ENCODE measurements at regions not wholly inside any gene's neighbourhood (a gene's known extent, or its start where the extent isn't known, plus 50 kb on each side); places are given as distances from the start of the nearest gene placed in this dataset.

GRCh38 chr13:90800082-90800746 is 547.3 kb upstream of the MIR17HG start:
- WGBS, 3 donors: 24 to 36% (median 27%) methylated on average over 3 of the region's 3 CpGs
- DNase-seq: no peak
- Histone ChIP-seq H3K4me1 (ENCODE audit: control insufficient read depth in 3 of 3, insufficient read depth in 2 of 3, low read depth in 1 of 3, low read length in 2 of 3) (no peaks in the 10 kb centered on the region), H3K27me3 (ENCODE audit: control insufficient read depth in 3 of 3, insufficient read depth in 3 of 3, low read length in 3 of 3) (no peaks in the 10 kb centered on the region), H3K27ac (ENCODE audit: low read depth in 1 of 3, low read length in 2 of 3) (no peak overlapping the region), H3K4me3 (ENCODE audit: low read depth in 1 of 3, low read length in 3 of 3) (no peak overlapping the region), H3K9me3 (ENCODE audit: control insufficient read depth in 2 of 2, insufficient read depth in 1 of 2, low read depth in 1 of 2, low read length in 1 of 2) (no peaks in the 10 kb centered on the region), H3K36me3 (ENCODE audit: control insufficient read depth in 3 of 3, insufficient read depth in 2 of 3, low read depth in 1 of 3, low read length in 3 of 3) (no peaks in the 10 kb centered on the region)
- no peak for FAIRE-seq

GRCh38 chr13:90801621-90802020 is 545.9 kb upstream of the MIR17HG start:
- 65 to 75% (median 67%) methylated on average over 7 of the region's 7 CpGs for WGBS, 3 donors
- no peak overlapping the region for H3K4me3 ChIP-seq (ENCODE audit: low read depth in 1 of 3, low read length in 3 of 3)
- H3K36me3 ChIP-seq (ENCODE audit: control insufficient read depth in 3 of 3, insufficient read depth in 2 of 3, low read depth in 1 of 3, low read length in 3 of 3): no peaks in the 10 kb centered on the region
- H3K4me1 ChIP-seq (ENCODE audit: control insufficient read depth in 3 of 3, insufficient read depth in 2 of 3, low read depth in 1 of 3, low read length in 2 of 3): no peaks in the 10 kb centered on the region
- H3K27me3 ChIP-seq (ENCODE audit: control insufficient read depth in 3 of 3, insufficient read depth in 3 of 3, low read length in 3 of 3): no peaks in the 10 kb centered on the region
- DNase-seq (no peak), FAIRE-seq (no peak)
- H3K9me3 ChIP-seq (ENCODE audit: control insufficient read depth in 2 of 2, insufficient read depth in 1 of 2, low read depth in 1 of 2, low read length in 1 of 2): no peaks in the 10 kb centered on the region
- H3K27ac ChIP-seq (ENCODE audit: low read depth in 1 of 3, low read length in 2 of 3): no peak overlapping the region

GRCh38 chr13:90803210-90803609 is 544.3 kb upstream of the MIR17HG start:
- Histone ChIP-seq H3K36me3 (ENCODE audit: control insufficient read depth in 3 of 3, insufficient read depth in 2 of 3, low read depth in 1 of 3, low read length in 3 of 3) (no peaks in the 10 kb centered on the region), H3K4me1 (ENCODE audit: control insufficient read depth in 3 of 3, insufficient read depth in 2 of 3, low read depth in 1 of 3, low read length in 2 of 3) (no peaks in the 10 kb centered on the region), H3K27me3 (ENCODE audit: control insufficient read depth in 3 of 3, insufficient read depth in 3 of 3, low read length in 3 of 3) (no peaks in the 10 kb centered on the region), H3K9me3 (ENCODE audit: control insufficient read depth in 2 of 2, insufficient read depth in 1 of 2, low read depth in 1 of 2, low read length in 1 of 2) (no peaks in the 10 kb centered on the region), H3K27ac (ENCODE audit: low read depth in 1 of 3, low read length in 2 of 3) (no peak overlapping the region), H3K4me3 (ENCODE audit: low read depth in 1 of 3, low read length in 3 of 3) (no peak overlapping the region)
- 42 to 55% (median 51%) methylated on average over 2 of the region's 2 CpGs for WGBS, 3 donors
- DNase-seq: no peak
- no peak for FAIRE-seq

- no peak for FAIRE-seq
- Histone ChIP-seq H3K27ac (ENCODE audit: low read depth in 1 of 3, low read length in 2 of 3) (no peak overlapping the region), H3K27me3 (ENCODE audit: control insufficient read depth in 3 of 3, insufficient read depth in 3 of 3, low read length in 3 of 3) (no peaks in the 10 kb centered on the region), H3K4me3 (ENCODE audit: low read depth in 1 of 3, low read length in 3 of 3) (no peak overlapping the region), H3K4me1 (ENCODE audit: control insufficient read depth in 3 of 3, insufficient read depth in 2 of 3, low read depth in 1 of 3, low read length in 2 of 3) (no peaks in the 10 kb centered on the region), H3K36me3 (ENCODE audit: control insufficient read depth in 3 of 3, insufficient read depth in 2 of 3, low read depth in 1 of 3, low read length in 3 of 3) (no peaks in the 10 kb centered on the region), H3K9me3 (ENCODE audit: control insufficient read depth in 2 of 2, insufficient read depth in 1 of 2, low read depth in 1 of 2, low read length in 1 of 2) (no peaks in the 10 kb centered on the region)
- 88 to 93% (median 90%) methylated on average over 1 of the region's 1 CpG for WGBS, 3 donors
- no peak for DNase-seq
Measured at GRCh38 chr13:90806016-90806615, 541.4 kb upstream of the MIR17HG start.

GRCh38 chr13:90806892-90807291 is 540.6 kb upstream of the MIR17HG start:
- no peak for DNase-seq
- H3K27me3 ChIP-seq (ENCODE audit: control insufficient read depth in 3 of 3, insufficient read depth in 3 of 3, low read length in 3 of 3): no peaks in the 10 kb centered on the region
- H3K27ac ChIP-seq (ENCODE audit: low read depth in 1 of 3, low read length in 2 of 3): no peak overlapping the region
- no peaks in the 10 kb centered on the region for H3K4me1 ChIP-seq (ENCODE audit: control insufficient read depth in 3 of 3, insufficient read depth in 2 of 3, low read depth in 1 of 3, low read length in 2 of 3)
- no peak overlapping the region for H3K4me3 ChIP-seq (ENCODE audit: low read depth in 1 of 3, low read length in 3 of 3)
- H3K9me3 ChIP-seq (ENCODE audit: control insufficient read depth in 2 of 2, insufficient read depth in 1 of 2, low read depth in 1 of 2, low read length in 1 of 2): no peaks in the 10 kb centered on the region
- 59 to 70% (median 66%) methylated on average over 2 of the region's 2 CpGs for WGBS, 3 donors
- no peaks in the 10 kb centered on the region for H3K36me3 ChIP-seq (ENCODE audit: control insufficient read depth in 3 of 3, insufficient read depth in 2 of 3, low read depth in 1 of 3, low read length in 3 of 3)
- no peak for FAIRE-seq

DNA sequence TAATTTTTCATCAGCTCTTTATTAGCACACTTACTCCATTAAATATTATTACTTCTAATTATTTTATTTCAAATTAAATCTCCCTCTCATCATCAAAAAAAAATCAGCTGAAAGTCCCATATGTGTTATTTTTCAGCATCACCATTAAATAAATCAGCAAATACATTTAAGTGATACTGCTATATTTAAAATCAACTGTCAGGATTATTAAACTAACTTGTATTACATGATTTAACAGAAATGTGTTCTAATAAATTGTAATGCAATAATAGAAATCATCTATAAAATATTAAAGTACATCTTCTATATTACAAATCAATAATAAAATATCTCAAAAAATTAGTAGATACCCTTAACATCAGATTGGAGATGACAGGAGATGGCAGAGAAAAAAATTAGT is 538.6 kb upstream of the MIR17HG start:
- Histone ChIP-seq H3K4me3 (ENCODE audit: low read depth in 1 of 3, low read length in 3 of 3) (no peak overlapping the region), H3K36me3 (ENCODE audit: control insufficient read depth in 3 of 3, insufficient read depth in 2 of 3, low read depth in 1 of 3, low read length in 3 of 3) (no peaks in the 10 kb centered on the region), H3K4me1 (ENCODE audit: control insufficient read depth in 3 of 3, insufficient read depth in 2 of 3, low read depth in 1 of 3, low read length in 2 of 3) (no peaks in the 10 kb centered on the region), H3K9me3 (ENCODE audit: control insufficient read depth in 2 of 2, insufficient read depth in 1 of 2, low read depth in 1 of 2, low read length in 1 of 2) (no peaks in the 10 kb centered on the region), H3K27me3 (ENCODE audit: control insufficient read depth in 3 of 3, insufficient read depth in 3 of 3, low read length in 3 of 3) (no peaks in the 10 kb centered on the region), H3K27ac (ENCODE audit: low read depth in 1 of 3, low read length in 2 of 3) (no peak overlapping the region)
- no peak for DNase-seq
- peak; percentile 36 for FAIRE-seq

DNA sequence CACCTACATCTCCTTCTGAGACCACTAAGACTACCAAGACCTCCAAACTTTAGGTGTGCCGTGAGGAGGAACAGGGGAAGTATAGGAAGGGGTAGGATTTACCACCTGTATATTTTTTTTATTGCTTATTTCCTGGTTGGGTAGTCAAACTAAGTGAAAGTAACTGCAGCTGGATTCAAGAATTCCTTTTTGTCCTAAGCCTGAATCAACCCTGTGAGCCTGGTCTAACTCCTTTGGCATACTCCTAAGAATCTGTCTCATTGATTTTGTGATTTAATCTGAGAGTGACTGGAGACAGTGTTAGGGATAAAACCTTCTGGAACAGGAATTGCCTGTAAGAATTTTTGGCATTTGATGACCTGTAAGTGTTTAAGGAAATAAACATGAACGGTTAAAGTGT is 523.5 kb upstream of the MIR17HG start:
- Histone ChIP-seq H3K9me3 (ENCODE audit: control insufficient read depth in 2 of 2, insufficient read depth in 1 of 2, low read depth in 1 of 2, low read length in 1 of 2) (no peaks in the 10 kb centered on the region), H3K36me3 (ENCODE audit: control insufficient read depth in 3 of 3, insufficient read depth in 2 of 3, low read depth in 1 of 3, low read length in 3 of 3) (no peaks in the 10 kb centered on the region), H3K27ac (ENCODE audit: low read depth in 1 of 3, low read length in 2 of 3) (no peak overlapping the region), H3K27me3 (ENCODE audit: control insufficient read depth in 3 of 3, insufficient read depth in 3 of 3, low read length in 3 of 3) (no peaks in the 10 kb centered on the region), H3K4me1 (ENCODE audit: control insufficient read depth in 3 of 3, insufficient read depth in 2 of 3, low read depth in 1 of 3, low read length in 2 of 3) (no peaks in the 10 kb centered on the region), H3K4me3 (ENCODE audit: low read depth in 1 of 3, low read length in 3 of 3) (no peak overlapping the region)
- FAIRE-seq (no peak), DNase-seq (no peak)
- 21 to 33% (median 32%) methylated on average over 2 of the region's 2 CpGs for WGBS, 3 donors

GRCh38 chr13:90826688-90827087 is 520.8 kb upstream of the MIR17HG start:
- Histone ChIP-seq H3K27ac (ENCODE audit: low read depth in 1 of 3, low read length in 2 of 3) (no peak overlapping the region), H3K27me3 (ENCODE audit: control insufficient read depth in 3 of 3, insufficient read depth in 3 of 3, low read length in 3 of 3) (no peaks in the 10 kb centered on the region), H3K9me3 (ENCODE audit: control insufficient read depth in 2 of 2, insufficient read depth in 1 of 2, low read depth in 1 of 2, low read length in 1 of 2) (no peaks in the 10 kb centered on the region), H3K36me3 (ENCODE audit: control insufficient read depth in 3 of 3, insufficient read depth in 2 of 3, low read depth in 1 of 3, low read length in 3 of 3) (no peaks in the 10 kb centered on the region), H3K4me1 (ENCODE audit: control insufficient read depth in 3 of 3, insufficient read depth in 2 of 3, low read depth in 1 of 3, low read length in 2 of 3) (no peaks in the 10 kb centered on the region), H3K4me3 (ENCODE audit: low read depth in 1 of 3, low read length in 3 of 3) (no peak overlapping the region)
- no peak for DNase-seq
- WGBS, 3 donors: 74 to 82% (median 76%) methylated on average over 2 of the region's 2 CpGs
- FAIRE-seq: no peak

- H3K36me3 ChIP-seq (ENCODE audit: control insufficient read depth in 3 of 3, insufficient read depth in 2 of 3, low read depth in 1 of 3, low read length in 3 of 3): no peaks in the 10 kb centered on the region
- H3K27me3 ChIP-seq (ENCODE audit: control insufficient read depth in 3 of 3, insufficient read depth in 3 of 3, low read length in 3 of 3): no peaks in the 10 kb centered on the region
- WGBS, 3 donors: 51 to 54% (median 51%) methylated on average over 2 of the region's 2 CpGs
- no peaks in the 10 kb centered on the region for H3K4me1 ChIP-seq (ENCODE audit: control insufficient read depth in 3 of 3, insufficient read depth in 2 of 3, low read depth in 1 of 3, low read length in 2 of 3)
- no peak overlapping the region for H3K27ac ChIP-seq (ENCODE audit: low read depth in 1 of 3, low read length in 2 of 3)
- H3K4me3 ChIP-seq (ENCODE audit: low read depth in 1 of 3, low read length in 3 of 3): no peak overlapping the region
- FAIRE-seq: no peak
- no peaks in the 10 kb centered on the region for H3K9me3 ChIP-seq (ENCODE audit: control insufficient read depth in 2 of 2, insufficient read depth in 1 of 2, low read depth in 1 of 2, low read length in 1 of 2)
- no peak for DNase-seq
Measured at GRCh38 chr13:90830782-90831181, 516.7 kb upstream of the MIR17HG start.

Data from small intestine (tissue), 7 donors.